IPS DF 4.7 (cell line): ENCODE measurements at regions not wholly inside any gene's neighbourhood (a gene's known extent, or its start where the extent isn't known, plus 50 kb on each side); places are given as distances from the start of the nearest gene placed in this dataset.

Experiments used
- DNase-seq: peaks from one replicate; pipeline ENCODE4 v3.0.0-alpha.2; 2013; ENCODE audit warnings: low spot score; ENCODE audit errors: extremely low read depth

DNA sequence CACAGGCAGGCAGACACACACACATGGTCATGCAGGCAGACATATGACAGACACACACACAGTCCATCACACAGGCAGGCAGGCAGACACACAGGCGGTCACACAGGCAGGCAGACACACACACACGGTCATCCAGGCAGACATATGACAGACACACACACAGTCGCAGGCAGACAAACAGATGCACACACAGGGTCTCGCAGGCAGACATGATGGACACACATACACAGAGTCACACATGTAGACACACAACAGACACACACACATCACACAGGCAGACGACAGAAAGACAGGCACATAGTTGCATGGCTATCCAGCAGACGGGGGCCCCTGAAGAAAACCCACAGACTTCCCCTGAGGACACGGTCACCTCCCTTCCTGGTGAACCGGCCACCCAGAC is 135.4 kb downstream of the NCOR2 start:
- no peak for DNase-seq

DNA sequence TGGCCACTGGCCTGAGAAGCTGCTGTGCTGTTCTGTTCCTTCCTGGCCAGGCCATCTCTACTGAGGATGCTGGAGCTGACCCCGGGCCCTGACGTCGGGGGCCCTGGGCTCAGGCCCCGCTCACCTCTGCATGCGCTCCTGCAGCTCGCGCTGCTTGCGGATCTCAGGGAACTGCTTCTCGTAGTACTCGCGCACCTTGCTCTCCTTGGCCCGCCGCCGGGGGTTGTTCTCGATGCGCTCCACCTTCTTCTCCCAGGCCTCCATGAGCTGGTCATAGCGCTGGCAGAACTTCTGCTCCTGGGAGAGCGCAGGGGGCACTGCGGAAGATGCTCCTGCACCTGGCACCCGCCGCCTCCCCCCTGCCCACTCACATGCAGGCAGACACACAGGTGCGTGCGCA is 135.6 kb downstream of the RFLNA start:
- no peak for DNase-seq

DNA sequence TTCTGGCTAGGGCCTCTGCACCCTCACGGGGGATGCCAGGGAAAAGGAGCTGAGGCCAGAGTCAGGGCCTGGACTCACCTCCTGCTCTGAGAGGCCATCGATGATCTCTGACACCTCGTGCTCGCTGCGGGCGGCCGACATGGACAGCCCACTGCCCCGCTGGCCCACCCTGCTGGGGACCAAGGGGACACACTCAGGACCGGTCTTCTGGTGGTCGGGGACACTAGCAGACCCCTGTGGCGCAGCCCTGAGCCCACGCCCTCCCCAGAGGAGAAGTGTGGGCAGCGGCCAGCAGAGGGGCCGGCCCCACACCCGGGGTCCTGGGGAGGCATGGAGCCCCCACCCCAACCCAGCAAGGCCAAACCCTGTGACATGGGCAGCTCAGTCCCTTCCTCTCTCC is 134.6 kb downstream of the RFLNA start:
- DNase-seq = no peak

DNA sequence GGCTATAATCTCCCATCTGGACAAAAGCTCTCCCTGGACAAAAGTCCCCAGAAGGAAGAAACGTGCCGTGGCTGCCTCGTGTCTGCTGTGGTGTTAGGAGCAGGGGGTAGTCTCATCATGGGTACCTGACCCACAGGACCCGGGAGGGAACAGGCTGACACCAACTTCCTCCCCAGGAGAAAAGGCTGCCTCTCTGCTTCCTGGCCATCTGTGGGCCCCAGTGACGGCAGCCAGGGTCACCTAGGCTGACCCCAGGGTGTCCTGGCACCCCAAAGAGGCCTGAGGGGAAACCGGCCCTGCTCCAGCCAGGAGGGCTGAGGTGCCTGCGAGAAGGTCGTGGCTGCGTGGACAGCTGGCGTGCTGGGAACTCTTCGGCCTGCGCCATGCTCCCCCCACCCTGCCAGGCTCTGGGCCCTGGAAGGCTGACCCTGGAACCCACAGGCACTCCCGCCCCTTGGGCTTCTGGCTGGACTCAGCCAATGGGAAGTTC is 133.9 kb downstream of the RFLNA start:
- no peak for DNase-seq

DNA sequence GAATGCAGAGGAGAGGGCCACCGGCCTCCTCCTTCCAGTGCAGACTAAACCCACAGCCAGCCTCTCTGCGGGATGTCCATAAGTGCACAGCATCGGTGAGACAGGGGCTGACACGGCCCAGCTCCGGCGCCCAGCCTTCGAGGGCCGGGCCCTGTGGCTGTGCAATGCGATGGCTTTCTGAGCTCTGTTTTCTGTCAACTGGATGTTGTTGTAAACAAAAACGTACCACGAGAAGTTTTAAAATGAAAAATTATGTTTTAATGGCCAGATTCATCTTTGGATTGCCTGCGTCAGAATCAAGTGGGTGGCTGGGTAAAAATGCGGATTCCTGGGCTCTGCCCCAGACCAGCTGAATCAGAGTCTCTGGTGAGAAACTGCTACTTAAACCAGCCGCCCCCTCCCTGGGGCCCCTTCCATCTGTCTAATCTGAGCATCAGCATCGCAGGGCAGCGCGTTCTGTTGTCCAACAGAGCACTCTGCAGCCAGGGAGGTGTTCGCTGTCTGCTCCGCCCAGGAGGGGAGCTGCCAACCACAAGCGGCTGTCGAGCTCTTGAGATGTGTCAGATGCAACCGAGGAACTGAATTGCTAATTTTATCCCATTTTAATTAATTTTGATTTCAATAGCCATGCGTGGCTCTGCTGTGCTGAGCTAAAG is 133.4 kb downstream of the RFLNA start:
- no peak for DNase-seq

DNA sequence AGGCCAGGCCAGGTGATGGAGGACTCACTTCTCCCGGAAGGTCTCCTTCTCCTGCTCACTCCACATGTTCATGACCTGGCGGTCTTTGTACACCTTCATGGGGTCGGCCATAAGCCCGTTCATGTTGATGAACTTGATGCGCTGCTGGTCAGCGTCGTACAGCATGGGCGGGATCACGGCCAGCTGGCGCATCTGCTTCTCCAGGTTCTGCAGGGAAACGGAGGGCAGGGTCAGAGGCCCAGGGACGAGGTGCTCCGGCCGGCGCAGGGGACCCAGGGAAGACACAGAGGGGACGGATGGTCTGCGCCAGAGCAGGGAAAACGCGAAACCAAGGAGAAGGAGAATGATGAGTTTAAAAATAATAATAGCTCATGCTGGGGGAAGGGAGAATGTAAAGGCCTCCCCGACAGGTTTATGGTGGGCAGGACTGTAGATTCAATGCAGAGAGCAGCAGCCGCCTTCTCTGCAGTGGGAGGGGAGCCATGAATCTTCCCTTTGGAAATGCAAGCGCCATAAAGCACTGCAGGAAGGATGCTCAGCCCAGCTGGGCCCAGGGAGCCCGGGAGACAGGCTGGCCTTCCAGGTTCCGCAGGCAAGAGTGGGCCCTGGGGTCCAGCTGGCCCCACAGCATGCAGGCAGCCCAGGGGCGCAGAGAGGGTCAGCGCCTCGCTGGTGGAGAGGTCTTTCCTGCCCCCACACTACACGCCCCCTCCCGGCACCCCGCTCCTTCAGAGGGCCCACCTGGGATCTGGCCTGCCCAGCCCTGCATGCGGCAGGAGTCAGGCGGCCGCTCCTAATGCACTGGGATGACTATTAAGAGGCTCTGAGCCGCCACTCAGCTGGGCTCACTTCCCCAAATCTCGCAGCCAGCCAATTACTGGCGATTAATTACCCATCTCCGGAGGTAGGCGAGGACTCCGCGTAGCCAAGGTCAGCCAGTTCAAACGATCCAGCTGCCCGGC is 132.0 kb downstream of the RFLNA start:
- DNase-seq = no peak

DNA sequence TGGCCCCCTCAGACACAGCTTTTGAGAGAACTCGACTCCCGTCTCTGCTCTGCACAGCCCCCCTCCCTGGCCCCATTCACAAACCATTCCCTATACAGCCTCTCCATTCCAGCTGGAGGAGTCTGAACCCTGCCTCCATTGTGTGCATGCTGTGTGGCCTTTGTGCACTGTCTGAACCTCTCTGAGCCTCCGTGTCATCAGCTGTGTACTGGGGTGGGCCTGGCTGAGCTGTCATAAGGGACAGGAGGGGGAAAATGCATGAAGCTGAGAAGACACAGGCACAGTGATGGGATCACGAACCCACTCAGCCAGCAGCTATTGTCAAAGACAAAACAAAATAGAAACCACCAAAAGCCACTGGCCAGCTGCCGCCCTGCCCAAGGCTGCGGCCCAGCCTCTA is 130.8 kb downstream of the RFLNA start:
- DNase-seq = no peak

DNA sequence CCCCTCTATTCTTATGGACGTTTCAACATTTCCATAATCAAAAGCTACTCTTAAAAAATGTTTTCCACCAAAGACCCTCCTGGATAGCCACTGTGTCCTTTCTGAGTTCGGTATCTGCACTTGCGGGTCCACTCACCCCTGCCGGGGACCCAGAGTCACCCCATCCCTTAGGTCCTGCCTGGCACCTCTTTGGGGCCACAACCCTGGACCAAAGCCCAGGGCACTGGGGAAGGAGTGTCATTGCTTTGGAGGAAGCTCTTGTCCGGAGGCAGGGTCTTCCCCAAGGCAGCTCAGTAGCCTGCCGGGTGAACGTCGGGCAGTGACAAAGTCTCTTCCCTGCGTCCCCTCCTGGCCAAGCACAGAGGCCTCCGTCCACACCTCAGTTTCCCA is 129.6 kb downstream of the RFLNA start:
- no peak for DNase-seq

DNA sequence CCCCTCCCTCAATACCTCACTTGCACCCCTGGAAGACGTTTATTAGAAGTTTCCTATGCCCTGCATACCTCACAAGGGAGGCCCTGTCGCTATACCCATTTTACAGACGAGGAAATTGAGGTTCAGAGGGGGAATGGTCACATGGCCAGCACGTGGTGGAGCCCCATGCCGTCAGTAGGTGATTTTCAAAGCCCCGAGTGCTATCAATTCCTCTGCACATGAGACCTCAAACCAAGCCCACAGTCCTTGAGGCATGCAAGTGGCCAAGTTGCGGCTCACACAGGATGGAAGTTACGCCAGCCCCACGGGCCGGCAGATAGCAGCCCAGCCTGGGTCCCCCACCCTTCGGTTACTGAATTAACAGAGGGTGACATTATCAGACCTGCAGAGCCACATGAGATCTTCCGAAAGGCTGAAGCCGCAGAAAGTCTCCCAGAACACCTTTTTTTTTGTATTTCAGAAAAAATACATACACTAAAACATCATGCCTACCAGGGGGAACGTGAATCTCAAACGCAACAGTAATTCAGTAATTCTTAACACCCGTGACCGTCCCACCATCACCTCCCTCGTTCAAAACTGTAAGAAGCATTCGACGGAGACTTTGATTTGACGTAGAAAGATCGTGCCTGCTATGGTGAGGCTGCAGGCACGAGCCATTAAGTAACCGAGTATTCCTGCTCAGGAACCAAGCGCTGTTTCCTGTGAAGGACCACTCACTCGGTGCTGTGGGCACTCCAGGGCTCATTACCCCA is 129.0 kb downstream of the RFLNA start:
- no peak for DNase-seq

DNA sequence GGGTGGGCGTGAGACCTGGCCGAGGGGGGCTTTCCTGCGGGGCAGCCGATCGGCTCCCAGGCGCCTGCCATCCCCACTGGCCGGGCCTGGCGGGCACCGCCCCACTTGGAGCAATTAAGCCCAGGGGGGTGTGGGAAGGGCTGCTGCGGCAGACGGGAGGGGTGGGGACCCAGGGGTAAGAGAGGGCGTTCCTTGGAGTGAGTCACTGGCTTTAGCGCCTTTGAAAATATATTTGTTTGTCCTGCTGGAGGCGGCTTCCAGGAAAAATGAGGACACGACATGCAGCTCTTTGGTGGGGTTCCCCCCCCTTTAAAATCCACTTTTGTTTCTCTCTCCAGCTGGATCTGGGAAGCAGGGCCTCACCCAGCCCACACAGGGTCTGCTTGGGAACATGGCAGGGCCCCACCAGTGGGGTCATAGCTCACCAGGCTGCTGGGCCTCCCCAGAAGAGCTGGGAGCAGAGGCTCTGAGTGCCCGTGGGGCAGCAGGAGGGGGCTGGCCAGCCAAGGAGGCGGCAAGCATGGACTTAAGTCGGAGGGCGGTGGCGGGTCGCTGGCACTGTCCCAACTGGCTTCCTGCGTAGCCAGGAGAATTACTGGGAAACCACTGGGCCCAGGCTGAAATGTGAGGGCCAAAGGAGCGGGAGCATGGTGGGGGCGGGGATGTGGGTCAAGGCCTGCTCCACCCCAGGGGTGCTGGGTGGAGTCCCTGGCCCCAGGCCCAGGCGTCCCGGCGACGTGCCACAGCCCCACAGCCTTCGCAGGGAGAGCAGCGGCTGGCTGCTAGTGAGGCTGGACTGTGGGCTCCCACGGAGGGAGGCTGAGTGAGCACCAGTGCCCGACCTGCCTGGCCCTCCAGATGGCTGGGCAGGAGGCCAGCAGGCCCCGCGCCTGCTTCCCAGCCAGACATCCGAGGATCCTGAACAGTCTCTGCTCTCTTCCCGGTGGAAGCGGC is 128.0 kb downstream of the RFLNA start:
- DNase-seq = no peak

DNA sequence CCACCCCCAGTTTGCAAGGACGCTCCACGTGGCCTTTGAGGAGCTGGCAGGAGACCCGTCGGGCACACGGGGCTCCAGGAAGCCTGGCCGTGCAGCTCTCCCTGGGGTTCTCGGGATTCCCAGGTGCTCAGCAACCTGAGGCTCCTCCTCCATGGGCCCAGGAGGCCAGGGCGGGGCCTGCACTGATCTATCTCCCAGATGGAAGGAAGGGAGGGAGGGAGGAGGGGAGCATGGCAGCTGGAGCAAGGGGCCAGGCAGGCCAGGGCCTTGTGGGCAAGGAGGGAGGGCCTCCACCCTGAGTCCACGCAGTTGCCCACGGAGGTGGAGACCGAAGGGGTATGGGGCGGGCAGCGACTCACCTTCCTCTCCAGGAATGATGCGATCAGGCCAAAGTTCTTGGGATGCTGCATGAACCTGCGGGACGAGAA is 127.3 kb downstream of the RFLNA start:
- no peak for DNase-seq

DNA sequence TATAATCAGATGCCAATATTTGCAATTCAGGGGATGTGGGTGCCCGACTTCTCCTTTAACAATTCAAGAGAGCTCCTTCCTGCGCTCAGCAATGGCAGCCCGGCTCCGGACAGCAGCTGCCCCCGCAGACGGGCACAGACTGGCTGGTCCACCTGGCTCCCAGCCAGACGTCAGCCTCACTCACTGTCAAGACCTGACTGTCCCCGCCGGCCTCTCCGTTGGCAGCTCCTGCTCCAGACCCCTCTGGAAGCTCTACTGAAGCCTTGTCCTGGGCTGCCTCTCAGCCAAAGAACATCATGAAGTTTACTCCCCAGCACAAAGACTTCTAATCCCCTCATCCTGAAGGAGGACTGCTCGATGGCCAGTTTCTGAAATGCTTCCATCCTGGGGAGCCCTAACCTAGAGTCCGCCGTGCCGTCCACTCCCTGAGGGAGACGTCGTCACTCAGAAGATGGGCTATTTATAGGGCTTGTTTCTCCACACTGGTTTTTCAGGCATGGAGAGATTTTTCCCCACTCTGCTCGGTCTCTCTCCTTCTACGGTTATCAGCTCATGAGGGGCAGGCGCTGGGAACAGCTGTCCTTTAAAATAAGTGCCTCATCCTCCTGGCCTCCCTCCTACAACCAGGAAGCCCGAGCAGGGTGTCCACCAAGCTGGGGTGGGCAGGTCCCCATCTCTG is 126.2 kb downstream of the RFLNA start:
- no peak for DNase-seq

DNA sequence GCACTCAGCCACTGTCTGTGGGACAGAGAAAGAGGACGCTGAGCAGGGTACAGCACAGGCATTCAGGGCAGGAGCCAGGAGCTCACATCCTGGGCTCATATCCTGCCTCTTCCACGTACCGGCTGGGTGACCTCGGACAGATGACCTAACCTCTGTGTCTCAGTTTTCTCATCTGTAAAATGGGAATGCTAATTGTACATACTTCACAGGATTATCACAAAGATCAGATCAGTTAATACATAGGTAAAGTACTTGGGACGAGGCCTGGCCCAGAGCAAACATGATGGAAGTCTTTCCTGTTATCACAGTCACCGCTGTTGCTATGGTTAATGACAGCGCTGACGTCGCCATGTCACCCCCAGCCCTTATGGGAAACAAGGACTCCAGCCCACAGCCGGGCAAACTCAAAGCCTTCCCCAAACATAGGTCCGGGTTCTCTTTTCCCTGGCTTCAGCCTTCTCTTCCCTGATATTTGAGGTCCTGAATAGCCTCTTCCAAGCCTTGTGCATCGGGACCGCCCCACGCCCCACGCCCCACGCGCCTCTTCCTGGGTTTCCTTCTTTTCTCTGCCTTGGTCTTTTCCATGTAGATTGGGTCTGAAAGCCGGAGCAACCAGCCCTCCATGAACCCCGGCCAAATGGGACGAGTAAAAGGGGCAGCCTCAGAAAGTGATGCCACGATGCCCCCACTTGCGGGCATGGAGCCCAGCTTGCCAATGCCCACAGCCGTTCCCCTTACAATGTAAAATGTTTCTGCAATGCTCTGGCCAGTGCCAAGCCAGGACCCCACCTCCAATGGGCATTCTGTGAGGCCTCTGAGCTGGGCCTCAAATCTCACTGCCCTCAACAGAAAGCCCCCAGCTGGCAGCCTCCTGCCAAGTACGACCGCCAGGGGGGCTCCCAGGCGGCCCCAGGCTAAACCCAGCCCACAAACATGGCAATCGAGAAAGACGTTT is 125.4 kb downstream of the RFLNA start:
- no peak for DNase-seq

DNA sequence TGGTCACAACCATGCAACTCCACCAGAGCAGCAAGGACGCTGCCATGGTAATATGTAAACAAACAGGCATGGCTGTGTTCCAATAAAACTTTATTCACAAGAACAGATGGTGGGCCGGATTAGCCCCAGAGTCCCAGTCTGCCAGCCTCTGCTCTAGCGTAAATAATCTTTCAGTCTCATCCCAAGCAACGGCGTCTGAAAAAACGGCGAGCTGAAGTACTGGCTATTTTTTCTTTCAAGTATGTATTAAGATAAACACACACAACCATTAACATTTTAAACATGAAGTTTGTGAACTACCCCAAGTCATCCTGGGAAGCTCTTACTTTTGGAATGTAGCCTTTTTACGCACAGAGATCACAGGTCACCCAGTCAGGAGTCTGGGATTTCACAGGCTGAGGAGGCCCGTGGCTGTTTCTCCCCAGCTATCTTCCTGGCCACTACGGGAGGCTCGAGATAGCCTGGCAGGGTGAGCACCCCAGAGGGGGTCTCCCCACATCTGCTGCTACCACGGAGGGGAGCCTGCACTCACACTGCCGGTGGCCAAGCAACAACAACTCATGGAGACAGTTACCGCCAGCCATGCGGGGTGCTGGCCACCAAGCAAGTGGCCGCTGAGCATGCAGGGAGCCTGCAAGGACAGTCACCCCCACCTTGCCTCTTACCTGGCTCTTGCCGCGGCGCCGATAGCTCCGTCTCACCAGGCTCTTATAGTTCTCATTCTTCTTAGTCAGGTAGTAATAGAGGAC is 124.6 kb downstream of the RFLNA start:
- DNase-seq = no peak

DNA sequence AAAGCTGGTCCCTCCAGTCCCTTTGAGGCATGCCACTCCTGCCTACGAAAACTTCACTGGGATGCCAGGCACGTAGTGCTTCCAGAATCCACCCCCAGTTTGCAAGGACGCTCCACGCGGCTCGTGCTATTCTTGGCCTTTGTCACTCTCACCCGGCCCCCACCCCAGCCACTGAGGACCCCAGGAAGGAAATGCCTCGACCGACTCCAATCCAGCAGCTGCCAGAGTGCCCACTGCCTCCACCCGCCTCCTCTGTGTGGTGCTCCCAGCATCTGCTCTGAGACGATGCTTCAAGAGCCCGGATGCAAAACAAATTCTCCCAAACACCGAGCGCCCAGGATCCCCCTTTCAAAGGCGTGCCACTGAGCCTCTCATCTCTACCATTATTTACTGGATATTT is 123.9 kb downstream of the RFLNA start:
- no peak for DNase-seq

DNA sequence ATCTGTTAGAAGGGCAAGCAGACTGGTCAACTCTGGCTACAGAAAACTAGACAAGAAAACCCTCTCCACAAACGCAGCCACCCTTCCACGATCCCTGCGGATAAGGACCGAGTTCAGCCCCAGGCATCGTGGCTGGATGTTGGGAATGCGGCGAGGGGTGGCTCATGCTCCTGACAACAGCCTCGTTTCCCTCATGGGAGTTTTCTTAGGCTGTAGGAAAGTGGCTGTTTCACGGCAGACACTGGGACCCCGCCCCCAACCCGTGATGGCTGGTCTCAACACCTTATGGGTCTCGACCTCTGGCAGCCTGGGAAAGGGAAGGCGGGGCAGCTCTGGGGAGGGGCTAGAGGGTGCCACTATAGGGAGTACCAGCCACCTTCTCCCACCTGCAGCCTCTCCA is 123.3 kb downstream of the RFLNA start:
- DNase-seq = no peak

DNA sequence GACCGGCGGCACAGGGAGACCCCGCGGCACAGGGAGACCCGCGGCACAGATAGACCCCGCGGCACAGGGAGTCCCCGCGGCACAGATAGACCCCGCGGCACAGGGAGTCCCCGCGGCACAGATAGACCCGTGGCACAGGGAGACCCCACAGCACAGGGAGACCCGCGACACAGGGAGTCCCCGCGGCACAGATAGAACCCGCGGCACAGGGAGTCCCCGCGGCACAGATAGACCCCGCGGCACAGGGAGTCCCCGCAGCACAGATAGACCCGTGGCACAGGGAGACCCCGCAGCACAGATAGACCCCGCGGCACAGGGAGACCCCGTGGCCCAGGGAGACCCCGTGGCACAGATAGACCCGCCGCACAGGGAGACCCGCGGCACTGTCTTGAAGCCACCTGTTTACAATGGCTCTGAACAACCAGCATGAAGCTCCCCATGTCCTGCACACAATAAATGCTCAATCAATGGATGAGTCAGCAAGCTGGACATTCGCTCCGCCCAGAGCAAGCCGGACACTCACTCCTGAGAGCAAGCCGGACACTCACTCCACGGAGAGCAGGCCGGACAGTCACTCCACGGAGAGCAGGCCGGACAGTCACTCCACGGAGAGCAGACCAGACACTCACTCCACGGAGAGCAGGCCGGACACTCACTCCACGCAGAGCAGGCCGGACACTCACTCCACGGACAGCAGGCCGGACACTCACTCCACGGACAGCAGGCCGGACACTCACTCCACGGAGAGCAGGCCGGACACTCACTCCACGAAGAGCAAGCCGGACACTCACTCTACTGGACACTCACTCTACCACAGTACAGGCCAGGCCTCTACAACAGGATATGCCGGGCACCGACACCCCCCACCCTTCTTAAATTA is 121.9 kb downstream of the RFLNA start:
- DNase-seq = no peak
